Embryonic facial prominence (tissue), 1 donor: ENCODE measurements at regions not wholly inside any gene's neighbourhood (a gene's known extent, or its start where the extent isn't known, plus 50 kb on each side); places are given as distances from the start of the nearest gene placed in this dataset.

Experiments used
- DNase-seq: peaks from one replicate; pipeline ENCODE4 v3.0.0-alpha.2; 2016; ENCODE audit errors: extremely low spot score

- no peak for DNase-seq
Measured at GRCh38 chr12:98144953-98145352, 370.4 kb upstream of the TMPO start.

- no peak for DNase-seq
Measured at GRCh38 chr12:98146043-98146442, 369.3 kb upstream of the TMPO start.

DNA sequence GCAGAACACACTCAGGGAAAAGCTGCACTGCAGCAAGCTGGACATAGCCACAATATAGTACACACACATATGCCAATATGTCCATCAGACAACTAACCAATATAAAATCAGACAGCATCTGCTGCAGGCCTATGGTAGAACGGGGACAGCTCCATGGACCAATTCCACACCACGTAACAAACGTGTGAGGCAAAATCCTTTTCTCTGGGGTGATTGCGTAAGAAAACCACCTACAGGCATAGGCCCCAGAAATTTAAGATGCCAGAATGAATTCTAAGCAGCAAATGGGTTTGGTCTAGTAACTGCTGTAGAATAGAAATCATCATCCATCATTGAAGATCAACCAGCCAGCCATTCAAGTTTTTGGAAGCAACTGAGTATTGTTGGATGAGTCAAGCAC, 368.9 kb upstream of the TMPO start:
- no peak for DNase-seq

DNA sequence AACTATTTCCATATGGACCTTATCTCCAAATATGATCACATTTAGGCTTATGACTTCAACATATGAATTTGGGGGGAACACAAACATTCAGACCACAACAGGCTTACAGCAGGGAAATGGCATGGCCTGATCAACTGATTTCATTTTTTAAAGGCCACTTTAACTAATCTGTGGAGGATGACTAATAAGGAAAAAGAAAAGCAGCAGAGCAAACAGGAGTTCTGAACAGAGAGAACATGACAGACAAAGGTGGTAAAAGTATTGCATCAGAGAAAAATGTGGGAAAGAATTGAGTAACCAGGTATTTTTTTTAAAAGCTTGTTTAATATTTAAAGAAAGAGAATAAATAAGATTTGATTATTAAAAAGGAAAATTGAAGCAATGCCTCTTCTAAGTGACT, 366.1 kb upstream of the TMPO start:
- no peak for DNase-seq

DNA sequence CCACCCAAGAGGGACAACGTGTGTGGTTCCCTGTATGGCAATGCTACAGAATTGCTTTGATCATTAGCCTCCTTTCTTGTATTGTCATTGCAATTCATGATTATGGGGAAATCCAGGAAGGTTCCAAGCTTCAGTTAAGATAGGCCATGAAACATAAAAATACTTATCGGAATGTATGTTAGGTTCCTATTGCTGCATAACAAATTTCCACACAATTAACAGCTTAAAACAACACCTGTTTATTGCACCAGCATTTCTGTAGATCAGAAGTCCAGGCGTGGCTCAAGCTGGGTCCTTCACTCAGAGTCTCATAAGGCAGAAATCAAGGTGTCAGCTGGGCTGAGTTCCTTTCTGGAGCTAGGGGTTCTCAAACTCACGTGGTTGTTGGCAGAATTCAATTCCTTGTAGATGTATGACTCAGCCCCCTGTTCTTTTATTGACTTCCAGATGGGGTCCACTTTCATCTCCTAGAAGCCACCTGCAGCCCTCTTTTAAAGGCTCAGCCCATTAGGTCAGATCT, 365.6 kb upstream of the TMPO start:
- no peak for DNase-seq

GRCh38 chr12:98151105-98151590, 364.2 kb upstream of the TMPO start:
- no peak for DNase-seq

DNA sequence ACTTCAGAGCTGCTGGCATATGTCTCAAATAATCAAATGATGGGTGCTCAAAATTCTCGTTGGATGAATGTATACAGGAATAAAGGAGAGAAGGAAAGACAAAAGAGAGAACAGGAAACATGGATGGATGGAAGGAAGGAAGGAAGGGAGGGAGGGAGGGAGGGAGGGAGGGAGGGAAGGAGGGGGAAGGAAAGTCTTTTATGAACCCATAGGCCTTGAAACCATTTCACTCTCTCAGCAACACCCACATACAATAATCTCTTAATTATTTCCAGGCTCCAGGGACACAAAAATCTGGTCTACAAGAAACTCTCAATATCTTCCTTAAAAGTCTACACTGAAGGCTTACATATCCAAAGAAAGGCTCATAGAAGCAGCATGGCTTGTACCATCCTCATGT, 363.4 kb upstream of the TMPO start:
- DNase-seq: no peak

DNA sequence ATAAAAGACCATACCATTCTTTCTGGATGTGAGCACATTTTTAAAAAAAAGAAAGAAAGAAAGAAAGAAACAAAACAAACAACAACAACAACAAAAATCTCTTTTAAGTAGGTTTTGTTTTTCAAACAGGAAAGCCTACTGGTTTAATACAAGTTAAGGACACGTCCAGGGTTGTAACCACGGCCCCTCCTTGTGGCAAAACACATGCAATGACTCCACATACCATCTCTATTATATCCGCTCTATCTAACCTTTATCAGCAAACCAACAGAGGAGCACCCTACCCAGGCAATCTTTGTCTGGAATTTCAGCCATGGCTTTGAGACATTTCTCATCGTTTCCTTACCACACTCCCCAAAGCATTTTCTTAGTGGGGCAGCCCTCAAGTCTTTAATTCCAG, 360.5 kb upstream of the TMPO start:
- DNase-seq: peak; percentile 17

DNA sequence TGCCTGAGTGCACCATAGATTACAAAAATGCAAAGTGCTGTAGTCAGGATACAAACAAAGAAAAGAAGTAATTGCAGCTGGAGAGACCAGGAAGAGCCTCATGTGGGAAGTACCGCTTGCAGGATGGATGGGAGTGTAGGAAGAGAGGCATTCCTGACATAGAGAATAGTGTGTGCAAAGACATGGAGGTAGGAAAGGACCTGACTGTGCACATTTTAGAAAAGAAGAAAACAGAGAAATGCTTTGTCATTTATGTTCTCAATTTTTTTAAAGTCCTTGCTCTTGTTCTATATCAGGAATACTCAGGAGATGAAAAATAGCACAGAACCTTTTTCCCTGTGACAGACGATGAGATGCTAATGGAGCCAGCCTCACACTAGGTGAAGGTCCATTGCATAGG, 358.7 kb upstream of the TMPO start:
- DNase-seq: no peak

DNA sequence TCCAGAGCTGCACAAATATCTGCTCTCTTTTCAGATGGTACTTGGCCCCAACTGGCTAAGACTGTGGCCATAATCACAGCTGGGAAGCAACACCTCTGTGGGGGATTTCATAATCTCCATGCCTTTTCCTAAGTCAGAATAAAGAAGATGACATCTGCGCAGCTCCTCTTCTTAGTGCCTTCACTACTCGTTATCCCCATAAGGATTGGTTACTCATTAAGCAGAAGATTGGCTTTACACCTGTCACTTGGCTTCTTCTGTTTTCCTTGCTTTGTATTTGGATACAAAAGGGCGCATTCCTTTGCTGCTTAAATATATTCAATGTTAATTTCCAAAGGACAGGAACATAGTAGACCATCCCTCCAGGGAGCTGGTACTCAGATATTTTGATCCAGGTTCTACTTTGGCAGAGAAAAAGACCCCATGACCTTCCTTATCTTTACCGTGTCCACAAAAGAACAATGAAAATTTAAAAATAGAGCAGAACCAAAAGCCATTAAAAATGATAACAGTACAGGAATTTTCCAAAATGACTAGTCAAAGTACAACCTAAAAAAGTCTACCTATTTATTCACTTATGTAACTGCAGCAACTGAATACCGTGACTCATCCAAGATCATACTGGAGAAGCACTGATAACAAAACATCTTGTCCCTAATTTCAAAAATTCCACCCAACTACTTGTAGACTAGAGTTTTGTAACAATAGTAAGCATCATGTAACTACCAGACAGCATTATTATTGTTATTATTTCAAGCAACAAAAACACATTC, 352.3 kb upstream of the TMPO start:
- no peak for DNase-seq

DNA sequence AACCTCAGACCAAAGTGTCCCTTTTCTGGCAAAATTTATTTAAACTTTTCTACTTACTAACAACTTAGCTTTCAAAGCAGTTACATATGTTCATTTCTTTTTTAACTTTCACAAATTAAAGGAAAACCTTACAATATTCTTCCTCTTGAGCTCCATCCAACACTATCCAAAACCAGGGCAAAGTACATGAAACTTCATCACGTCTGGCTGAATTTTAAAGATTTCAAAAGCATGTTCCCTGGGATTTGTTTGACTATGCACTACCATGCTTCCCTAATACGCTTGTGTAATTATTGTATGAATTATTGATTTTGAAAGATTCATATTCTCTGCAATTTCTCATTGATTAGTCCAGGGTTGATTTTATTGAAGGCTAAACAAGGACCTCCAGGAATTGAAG, 343.1 kb upstream of the TMPO start:
- DNase-seq: no peak

DNA sequence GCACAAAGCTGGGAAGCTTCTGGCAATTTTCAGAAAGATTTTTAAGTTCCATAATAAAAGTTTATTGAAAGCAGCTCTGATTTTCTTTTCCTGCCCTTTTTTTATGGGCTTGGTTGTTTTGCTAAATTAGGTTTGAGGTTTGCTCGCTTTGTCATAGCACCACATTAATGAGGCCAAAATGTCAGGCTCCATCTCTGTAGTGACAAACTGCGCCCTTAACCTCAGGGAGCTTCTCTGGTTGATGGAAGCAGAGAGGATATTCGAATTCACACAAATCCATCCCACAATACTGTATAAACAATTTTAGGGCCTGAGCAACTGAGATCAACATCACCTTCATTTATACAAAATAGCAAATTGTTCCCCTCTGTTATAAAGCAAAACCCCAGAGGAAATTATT, 342.6 kb upstream of the TMPO start:
- DNase-seq: no peak

DNA sequence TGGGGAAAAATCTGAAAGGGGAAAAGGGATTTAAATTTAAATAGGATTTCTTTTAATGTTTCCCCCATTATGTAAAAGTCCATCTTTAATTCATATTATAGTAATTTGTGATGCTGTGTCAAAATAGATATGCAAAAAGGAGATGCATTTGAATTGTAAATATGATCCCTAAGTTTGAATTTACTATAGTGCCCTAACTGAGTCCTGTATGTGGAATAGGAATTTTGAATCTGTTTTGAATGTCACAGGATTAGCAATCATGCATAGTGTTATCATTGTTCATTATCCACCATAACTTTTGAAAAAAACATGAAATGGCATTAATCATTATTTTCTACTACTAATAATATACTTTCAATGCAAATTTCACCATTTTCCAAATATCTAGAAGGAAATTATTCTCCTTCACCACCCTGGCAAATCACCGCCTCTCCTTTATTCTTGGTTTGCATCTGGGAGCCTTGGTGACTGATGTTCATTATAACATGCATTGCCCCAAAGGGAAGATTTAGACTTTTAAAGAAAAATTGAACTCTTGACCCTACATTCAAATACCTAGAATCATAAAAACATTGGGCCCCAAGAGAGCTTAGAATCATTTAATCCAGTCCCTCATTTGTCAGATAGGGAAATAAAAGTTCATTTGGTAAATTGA, 341.5 kb upstream of the TMPO start:
- no peak for DNase-seq

DNA sequence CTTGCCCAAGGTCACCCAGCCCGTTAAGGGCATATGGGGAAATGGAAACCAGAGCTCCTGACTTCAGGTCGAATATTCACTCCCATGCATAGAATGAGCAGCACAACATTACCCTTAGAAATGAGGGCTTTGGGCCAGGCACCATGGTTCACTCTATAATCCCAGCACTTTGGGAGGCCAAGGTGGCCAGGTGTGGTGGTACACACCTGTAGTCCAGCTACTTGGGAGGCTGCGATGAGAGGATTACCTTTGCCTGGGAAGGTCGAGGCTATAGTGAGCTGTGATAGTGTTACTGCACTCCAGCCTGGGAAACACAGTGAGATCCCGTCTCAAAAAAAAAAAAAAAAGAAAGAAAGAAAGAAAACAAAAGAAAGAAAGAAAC, 341.0 kb upstream of the TMPO start:
- no peak for DNase-seq

DNA sequence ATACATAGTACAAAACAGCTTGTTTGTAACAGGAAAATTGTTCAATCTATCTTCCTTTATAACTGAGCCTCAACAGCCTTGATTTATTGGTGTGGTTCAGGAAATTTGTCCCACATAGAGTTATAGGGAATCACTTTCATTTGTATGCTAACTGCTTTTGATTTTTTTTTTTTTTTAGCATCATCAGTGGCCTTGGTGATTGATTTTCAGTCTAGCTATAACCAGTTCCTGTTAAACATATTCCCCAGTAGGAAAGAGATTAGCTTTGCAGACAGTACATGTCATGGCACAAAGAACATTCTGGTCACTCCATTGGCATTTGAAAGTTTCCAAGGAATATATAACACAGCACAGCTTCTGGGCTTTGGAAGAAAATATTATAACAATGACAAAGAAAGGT, 337.3 kb upstream of the TMPO start:
- no peak for DNase-seq

- no peak for DNase-seq
Measured at GRCh38 chr12:98179151-98179550, 336.2 kb upstream of the TMPO start.

DNA sequence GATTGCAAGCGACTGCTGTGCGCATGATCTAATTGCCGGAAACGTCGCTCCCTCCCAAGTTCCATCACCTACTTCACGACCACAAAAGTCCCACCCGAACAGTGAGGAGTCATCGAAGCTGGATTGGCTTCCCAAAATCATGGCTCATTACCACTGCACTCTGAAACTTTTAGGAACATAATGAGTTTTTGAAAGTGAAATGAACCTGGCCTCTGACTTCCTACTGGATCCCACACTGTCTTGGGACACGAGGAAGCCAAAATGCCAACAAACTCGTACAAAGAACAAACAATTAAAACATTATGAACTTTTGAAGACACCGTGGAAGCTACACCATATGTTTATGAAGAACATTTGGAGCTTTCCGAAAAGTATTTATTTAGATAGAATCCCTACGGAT, 334.8 kb upstream of the TMPO start:
- DNase-seq: no peak

GRCh38 chr12:98182821-98183220, 332.6 kb upstream of the TMPO start:
- no peak for DNase-seq

GRCh38 chr12:98185606-98186005, 329.8 kb upstream of the TMPO start:
- no peak for DNase-seq

DNA sequence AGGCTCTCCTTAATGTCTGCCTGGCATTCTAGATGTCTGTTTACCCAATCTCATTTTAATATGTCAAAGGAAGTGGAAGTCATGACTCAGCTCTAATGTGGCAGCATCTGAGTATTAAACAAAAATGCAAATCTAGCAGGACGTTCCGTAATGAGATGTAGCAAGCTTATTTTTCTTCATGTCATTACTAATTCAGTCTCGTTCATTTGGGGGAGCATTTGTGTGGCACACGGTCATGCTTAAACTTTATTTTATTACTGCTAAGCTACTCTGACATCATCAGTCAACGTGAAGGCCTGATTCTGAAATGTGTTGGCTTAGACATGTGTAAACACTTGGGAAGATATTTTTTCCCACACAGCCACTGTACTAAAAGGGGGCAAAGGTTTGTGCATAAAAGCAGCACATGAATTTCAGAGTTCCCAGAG, 326.7 kb upstream of the TMPO start:
- DNase-seq: no peak

- no peak for DNase-seq
Measured at GRCh38 chr12:98194591-98194990, 320.8 kb upstream of the TMPO start.

GRCh38 chr12:98198261-98198982, 317.0 kb upstream of the TMPO start:
- no peak for DNase-seq

- DNase-seq: no peak
Measured at GRCh38 chr12:98208816-98209215, 306.6 kb upstream of the TMPO start.
